HepG2 (cell line): ENCODE measurements at regions not wholly inside any gene's neighbourhood (a gene's known extent, or its start where the extent isn't known, plus 50 kb on each side); places are given as distances from the start of the nearest gene placed in this dataset.

Source experiments
- NKX3-1 ChIP-seq: sonication (generic); formaldehyde crosslinking; IDR thresholded peaks from 2 replicates; pipeline ENCODE4 v1.5.0; 2020; ENCODE audit warnings: missing genetic modification reagents
- PHF21A ChIP-seq: sonication (generic); formaldehyde crosslinking; IDR thresholded peaks from 2 replicates; pipeline ENCODE4 v1.5.0; 2020; ENCODE audit warnings: mild to moderate bottlenecking, missing genetic modification reagents
- POLR2AphosphoS2 ChIP-seq: IDR thresholded peaks from 2 replicates; pipeline ENCODE4 v1.6.1; 2011; ENCODE audit warnings: low read depth, low read length, improper control_type of control experiment
- RBM22 ChIP-seq: fragments of 200-400 bp; formaldehyde crosslinking; optimal IDR thresholded peaks from 2 replicates; pipeline ENCODE3; 2017; ENCODE audit warnings: mild to moderate bottlenecking, low read length, moderate library complexity
- REL ChIP-seq: sonication (generic); formaldehyde crosslinking; conservative IDR thresholded peaks from 2 replicates; pipeline ENCODE4 v1.8.0; 2022; ENCODE audit warnings: mild to moderate bottlenecking, missing genetic modification reagents, moderate library complexity
- ZNF605 ChIP-seq: sonication (generic); formaldehyde crosslinking; IDR thresholded peaks from 2 replicates; pipeline ENCODE4 v1.8.0; 2022; ENCODE audit warnings: mild to moderate bottlenecking, missing genetic modification reagents

GRCh38 chr11:33558097-33558496 is 142.5 kb downstream of the C11orf91 start:
- TF ChIP-seq PHF21A (no peak), REL (CRISPR knock-in tag) (no peak), POLR2AphosphoS2 (no peak), NKX3-1 (CRISPR knock-in tag) (no peak), RBM22 (no peak), ZNF605 (CRISPR knock-in tag) (no peak)
